ENCODE measurements at regions not wholly inside any gene's neighbourhood (a gene's known extent, or its start where the extent isn't known, plus 50 kb on each side); places are given as distances from the start of the nearest gene placed in this dataset.

DNA sequence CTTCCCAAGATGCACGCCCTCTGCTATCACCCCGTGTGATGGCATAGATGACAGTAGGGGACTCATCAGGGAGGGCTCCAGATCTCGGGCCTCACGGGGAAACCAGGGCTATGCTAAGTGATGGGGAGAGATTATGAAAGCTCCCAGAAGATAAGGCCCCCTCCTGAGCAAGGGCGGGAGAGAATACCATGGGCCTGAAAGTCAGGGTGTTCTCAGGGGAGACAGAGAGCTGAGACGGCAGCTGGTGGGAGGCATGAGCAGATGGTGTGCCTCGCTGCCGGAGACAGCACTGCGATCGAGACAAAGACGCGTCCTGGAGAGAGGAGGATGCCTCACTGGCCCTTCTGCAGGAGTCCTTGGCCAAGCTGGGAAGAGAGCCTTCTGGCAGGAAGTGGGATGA, 106.5 kb upstream of the ADPGK start:
- no peak for DNase-seq

DNA sequence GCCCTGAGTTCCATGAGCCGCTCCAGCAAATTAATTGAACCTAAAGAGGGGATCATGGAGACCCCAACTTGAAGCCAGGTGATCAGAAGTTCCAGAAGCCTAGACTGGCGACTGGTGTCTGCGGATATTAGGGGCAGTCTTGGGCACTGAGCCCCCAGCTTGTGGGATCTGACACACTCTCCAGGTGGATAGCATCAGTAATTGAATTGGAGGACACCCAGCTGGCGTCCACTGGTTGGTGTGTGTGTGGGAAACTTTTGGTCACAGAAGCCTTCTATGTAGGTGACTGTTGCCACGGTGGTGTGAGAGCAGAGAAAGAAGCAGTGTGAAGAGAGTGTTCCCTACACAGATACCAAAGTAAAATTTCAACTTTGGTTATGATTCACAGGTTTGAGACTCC, 106.0 kb upstream of the ADPGK start:
- intact Hi-C loops (cut with DNase I; ENCODE audit: low total_unique reads) = no loop called here
- H3K27ac ChIP-seq = no peak overlapping the region
- DNase-seq = no peak
- no peak for TF ChIP-seq POLR2A (IDR thresholded peaks at IDR 0.05)
- TF ChIP-seq POLR2AphosphoS5 (IDR thresholded peaks at IDR 0.05) = no peak
- TF ChIP-seq, protein P1, sequence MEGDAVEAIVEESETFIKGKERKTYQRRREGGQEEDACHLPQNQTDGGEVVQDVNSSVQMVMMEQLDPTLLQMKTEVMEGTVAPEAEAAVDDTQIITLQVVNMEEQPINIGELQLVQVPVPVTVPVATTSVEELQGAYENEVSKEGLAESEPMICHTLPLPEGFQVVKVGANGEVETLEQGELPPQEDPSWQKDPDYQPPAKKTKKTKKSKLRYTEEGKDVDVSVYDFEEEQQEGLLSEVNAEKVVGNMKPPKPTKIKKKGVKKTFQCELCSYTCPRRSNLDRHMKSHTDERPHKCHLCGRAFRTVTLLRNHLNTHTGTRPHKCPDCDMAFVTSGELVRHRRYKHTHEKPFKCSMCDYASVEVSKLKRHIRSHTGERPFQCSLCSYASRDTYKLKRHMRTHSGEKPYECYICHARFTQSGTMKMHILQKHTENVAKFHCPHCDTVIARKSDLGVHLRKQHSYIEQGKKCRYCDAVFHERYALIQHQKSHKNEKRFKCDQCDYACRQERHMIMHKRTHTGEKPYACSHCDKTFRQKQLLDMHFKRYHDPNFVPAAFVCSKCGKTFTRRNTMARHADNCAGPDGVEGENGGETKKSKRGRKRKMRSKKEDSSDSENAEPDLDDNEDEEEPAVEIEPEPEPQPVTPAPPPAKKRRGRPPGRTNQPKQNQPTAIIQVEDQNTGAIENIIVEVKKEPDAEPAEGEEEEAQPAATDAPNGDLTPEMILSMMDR (IDR thresholded peaks at IDR 0.05 in 8 of 11, conservative IDR thresholded peaks at IDR 0.05 in 3 of 11) = no peak
- H3K4me1 ChIP-seq = no peaks in the 10 kb centered on the region
- no peak overlapping the region for H3K4me3 ChIP-seq
- WGBS, 5 donors = 78 to 87% (median 81%) methylated on average over 5 of the region's 5 CpGs
- peaks cover 0 to 12% (median 0%) of the 10 kb centered on the region in 8 donors for H3K9me3 ChIP-seq
- H3K27me3 ChIP-seq (replicated peaks in 1 of 7) = peaks cover 0 to 14% (median 0%) of the 10 kb centered on the region in 7 donors
- H3K36me3 ChIP-seq = no peaks in the 10 kb centered on the region

More for the DNA sequence above, 106.5 kb upstream of the ADPGK start:
- 61 to 69% (median 68%) methylated on average over 12 of the region's 12 CpGs for WGBS, 5 donors
- intact Hi-C loops (cut with DNase I; ENCODE audit: low total_unique reads) = no loop called here
- no peak overlapping the region for H3K4me3 ChIP-seq
- H3K27me3 ChIP-seq (replicated peaks in 1 of 7) = peaks cover 0 to 14% (median 0%) of the 10 kb centered on the region in 7 donors
- no peaks in the 10 kb centered on the region for H3K4me1 ChIP-seq
- no peak overlapping the region for H3K27ac ChIP-seq
- no peaks in the 10 kb centered on the region for H3K36me3 ChIP-seq
- TF ChIP-seq POLR2AphosphoS5 (IDR thresholded peaks at IDR 0.05) (no peak), POLR2A (IDR thresholded peaks at IDR 0.05) (no peak)
- TF ChIP-seq, protein P1 (IDR thresholded peaks at IDR 0.05 in 8 of 11, conservative IDR thresholded peaks at IDR 0.05 in 3 of 11) = no peak
- H3K9me3 ChIP-seq = peaks cover 0 to 13% (median 0%) of the 10 kb centered on the region in 8 donors

DNA sequence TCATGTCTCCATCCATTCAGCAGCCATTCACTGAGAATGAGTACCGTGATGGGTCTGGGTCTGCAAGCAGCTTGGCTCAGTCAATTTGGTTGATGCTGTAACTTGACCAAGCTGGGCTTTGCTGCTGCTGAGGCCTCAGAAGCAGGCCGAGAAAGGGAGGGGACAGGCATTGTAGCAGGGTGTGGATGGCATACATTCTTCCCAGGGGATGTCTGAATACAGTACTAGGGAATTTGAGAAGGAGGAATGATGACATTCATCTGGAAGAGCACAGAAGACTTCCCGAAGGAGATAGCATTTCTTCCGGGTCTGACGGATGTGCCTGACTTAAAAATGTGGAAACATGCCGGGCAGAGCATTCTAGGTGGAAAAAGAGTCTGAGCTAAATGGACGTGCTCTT, 105.3 kb upstream of the ADPGK start:
- no peak for DNase-seq
- peaks cover 0 to 14% (median 0%) of the 10 kb centered on the region in 7 donors for H3K27me3 ChIP-seq (replicated peaks in 1 of 7)
- H3K4me1 ChIP-seq = no peaks in the 10 kb centered on the region
- TF ChIP-seq, protein P1 (IDR thresholded peaks at IDR 0.05 in 8 of 11, conservative IDR thresholded peaks at IDR 0.05 in 3 of 11) = no peak
- TF ChIP-seq POLR2AphosphoS5 (IDR thresholded peaks at IDR 0.05) (no peak), POLR2A (IDR thresholded peaks at IDR 0.05) (no peak)
- intact Hi-C loops (cut with DNase I; ENCODE audit: low total_unique reads) = no loop called here
- no peaks in the 10 kb centered on the region for H3K36me3 ChIP-seq
- no peak overlapping the region for H3K4me3 ChIP-seq
- 83 to 94% (median 87%) methylated on average over 7 of the region's 7 CpGs for WGBS, 5 donors
- no peak overlapping the region for H3K27ac ChIP-seq
- H3K9me3 ChIP-seq = peaks cover 0 to 12% (median under 1%) of the 10 kb centered on the region in 8 donors

DNA sequence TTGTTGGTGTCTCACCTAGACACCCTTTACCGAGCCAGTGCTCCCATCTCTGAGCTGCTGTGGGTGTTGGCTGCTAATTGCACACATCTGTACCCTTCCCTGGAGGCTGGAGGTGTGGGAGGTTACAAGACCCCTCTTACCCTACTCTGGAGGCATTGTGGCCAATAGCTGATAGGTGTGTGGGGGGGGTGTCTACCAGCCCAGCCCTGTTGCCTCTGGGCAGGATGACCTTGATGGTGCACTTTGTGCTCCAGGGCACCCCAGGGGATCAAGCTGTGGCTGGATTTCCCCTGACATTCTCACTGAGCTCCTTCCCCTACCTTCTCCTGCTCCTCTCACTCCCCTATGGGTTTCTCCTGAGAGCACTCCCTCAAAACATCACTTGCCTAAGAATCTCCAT, 104.7 kb upstream of the ADPGK start:
- no peak overlapping the region for H3K27ac ChIP-seq
- H3K4me1 ChIP-seq = no peaks in the 10 kb centered on the region
- intact Hi-C loops (cut with DNase I; ENCODE audit: low total_unique reads) = no loop called here
- H3K27me3 ChIP-seq (replicated peaks in 1 of 7) = peaks cover 0 to 14% (median 0%) of the 10 kb centered on the region in 7 donors
- H3K4me3 ChIP-seq = no peak overlapping the region
- H3K9me3 ChIP-seq = peaks cover 0 to 17% (median 3%) of the 10 kb centered on the region in 8 donors
- H3K36me3 ChIP-seq = no peaks in the 10 kb centered on the region
- no peak for DNase-seq
- TF ChIP-seq, protein P1 (IDR thresholded peaks at IDR 0.05 in 8 of 11, conservative IDR thresholded peaks at IDR 0.05 in 3 of 11) = no peak
- TF ChIP-seq POLR2AphosphoS5 (IDR thresholded peaks at IDR 0.05) (no peak), POLR2A (IDR thresholded peaks at IDR 0.05) (no peak)
- WGBS, 5 donors = 77 to 88% (median 80%) methylated on average over 1 of the region's 1 CpG

Data from spleen (tissue), 11 donors.